HS-5 (cell line): ENCODE measurements at regions not wholly inside any gene's neighbourhood (a gene's known extent, or its start where the extent isn't known, plus 50 kb on each side); places are given as distances from the start of the nearest gene placed in this dataset.

Source experiments
- DNase-seq: peaks from one replicate; pipeline ENCODE4 v3.0.0-alpha.2; 2012; ENCODE audit warnings: low read depth

DNA sequence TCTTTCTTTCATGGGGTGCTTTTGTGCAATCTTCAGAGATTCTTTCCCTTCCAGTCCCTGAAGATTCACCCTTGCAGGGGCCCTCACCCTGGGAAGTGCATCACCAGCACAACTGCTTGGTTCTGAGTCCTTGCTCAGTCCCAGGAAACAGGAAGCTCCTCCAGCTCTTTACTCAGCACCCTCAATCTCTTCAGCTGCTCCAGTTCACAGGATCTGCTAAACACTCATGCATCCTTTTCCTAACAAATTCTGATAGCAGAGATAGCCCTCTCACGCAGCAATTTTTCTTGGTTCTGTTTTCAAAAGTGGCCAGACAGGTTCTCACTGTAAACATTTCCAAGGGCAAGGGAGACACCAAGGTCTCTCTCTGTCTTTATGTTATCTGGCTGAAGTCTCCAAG is 823.1 kb downstream of the LIG4 start:
- DNase-seq = no peak

- DNase-seq = no peak
Observed at GRCh38 chr13:107387525-107387924, 819.6 kb upstream of the ARGLU1 start.

- no peak for DNase-seq
Observed at GRCh38 chr13:107379407-107380155, 811.6 kb upstream of the ARGLU1 start.

DNA sequence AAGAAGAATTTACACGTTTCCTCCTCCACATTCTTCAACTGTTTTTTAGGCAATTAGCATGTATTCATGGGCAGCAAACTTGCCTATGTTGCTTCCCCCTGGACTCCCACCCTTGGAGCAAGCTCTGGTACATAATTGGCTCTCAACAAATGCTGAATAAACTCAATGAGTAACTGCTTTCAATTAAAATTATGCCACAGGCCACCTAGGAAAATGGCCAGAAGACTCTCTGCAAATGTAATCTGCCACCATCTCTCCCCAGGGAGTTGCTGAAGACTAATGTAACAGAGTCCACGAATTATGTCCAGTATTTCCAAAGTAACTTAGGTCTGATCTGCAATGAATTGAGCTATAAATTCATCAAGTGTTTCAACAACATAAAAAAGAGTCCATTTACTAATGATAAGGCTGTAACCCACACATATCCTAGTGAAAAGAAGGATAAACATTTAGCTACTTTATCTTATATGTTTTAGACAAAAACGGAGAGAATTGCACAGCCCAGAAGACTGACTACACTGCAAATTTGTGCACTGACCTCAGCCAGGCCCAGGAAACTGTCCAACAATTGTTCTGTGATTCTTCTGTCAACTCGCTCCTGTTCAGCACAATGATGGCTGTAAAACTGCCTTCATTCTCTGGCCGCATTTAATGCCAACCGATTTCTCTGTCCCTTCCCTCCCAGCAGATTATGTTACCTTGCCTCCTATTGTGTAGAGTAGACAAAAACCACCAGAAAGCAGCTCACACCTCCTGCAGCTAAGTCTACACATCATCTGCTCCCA is 808.6 kb upstream of the ARGLU1 start:
- DNase-seq = no peak

DNA sequence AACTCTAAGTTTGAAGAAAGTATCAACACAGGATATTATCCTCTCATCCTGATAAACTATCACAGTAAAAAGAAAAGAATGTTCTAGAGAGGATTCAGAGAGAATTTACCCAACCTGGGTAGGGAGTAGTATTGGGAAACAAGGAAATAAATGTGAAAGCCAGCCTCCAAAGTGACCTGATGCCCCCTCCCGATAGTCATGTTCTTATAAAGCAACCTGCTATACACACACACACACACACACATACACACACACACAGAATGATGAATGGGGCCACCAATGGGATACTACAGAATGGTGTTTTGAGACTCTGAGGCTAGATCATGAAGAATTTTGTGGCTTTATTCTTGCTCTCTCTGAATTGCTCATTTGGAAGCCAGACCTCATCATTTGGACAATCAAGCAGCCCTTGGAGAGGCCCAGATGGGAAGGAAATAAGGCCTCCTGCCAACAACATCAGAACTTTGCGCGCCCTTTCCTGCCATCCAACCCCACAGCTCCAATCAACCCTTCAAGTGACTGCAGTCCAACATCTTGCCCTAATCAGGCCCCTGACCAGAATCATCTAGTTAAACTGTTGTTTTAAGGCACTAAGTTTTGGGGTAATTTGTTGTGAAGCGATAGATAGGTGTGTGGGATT is 807.9 kb upstream of the ARGLU1 start:
- no peak for DNase-seq

DNA sequence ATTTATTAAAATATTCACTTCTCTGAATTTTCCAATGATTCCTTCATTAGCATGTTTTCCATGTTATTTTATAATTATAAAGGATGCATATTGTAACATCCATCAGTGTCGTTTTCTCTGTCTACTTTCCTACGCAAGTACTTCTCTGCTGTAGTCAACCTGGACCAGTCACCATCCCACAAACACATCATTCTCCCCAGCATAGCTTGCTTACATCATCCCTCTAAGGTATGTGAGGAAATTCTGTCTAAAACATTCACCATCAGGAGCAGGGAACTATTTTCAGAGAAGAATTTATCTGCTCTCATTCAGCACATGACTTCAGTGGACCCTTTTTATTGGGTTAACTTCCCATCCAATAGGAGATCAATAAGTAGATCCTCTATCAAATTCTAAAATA is 806.1 kb upstream of the ARGLU1 start:
- DNase-seq = no peak

DNA sequence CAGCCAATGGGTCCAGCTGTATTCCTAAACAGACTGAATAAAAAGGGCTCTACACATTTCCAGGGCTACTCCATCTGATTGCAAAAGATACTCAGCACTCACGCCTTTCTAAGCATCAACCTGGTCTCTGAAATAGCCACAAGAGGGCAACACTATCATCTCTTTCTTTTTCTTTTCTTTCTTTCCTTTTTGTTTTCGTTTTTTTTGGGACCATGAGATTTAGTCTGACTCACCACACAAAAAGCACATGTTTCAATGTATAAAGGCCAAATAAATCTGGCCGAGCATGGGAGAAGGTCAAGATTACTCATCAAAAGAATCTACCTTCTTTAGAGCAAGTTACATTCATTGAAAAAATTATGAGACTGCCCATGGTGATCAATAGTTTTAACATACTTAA is 805.6 kb upstream of the ARGLU1 start:
- DNase-seq = no peak

DNA sequence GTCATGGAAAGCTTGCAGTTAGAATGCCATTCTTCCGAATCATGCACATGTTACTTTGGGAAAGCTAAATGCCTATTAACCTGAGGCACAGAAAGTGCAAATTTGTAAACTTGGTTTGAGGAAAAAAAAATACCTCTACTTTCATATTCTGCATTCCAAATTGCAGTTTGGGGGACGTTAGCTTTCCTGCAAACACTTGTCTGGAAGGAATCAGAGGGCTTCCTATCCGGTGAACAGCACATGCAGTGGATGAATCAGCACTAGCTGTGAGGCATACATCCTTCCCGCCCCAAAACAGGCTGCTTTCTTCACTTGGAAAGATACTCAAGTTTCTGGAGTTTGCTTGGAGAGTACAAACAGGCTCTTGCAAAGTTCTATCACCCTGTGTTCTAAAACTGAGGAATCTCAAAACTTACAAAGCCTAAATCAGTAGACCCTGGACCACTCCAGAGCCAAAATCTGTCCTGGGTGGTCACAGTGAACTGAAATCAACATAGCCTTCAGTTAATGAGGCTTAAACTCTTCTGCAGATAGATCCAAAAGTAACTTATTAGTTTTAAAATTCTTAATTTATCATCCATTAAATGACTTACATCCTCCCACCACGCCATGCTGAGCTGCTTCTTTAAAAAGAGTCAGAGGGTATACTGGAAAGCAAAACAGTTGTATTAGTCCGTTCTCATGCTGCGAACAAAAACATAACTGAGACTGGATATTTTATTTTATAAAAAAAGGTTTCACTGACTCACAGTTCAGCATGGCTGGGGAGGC is 802.3 kb upstream of the ARGLU1 start:
- no peak for DNase-seq

- no peak for DNase-seq
Observed at GRCh38 chr13:107367258-107367657, 799.3 kb upstream of the ARGLU1 start.

GRCh38 chr13:107365466-107366215 is 797.7 kb upstream of the ARGLU1 start:
- DNase-seq = no peak

- DNase-seq = no peak
Observed at GRCh38 chr13:107364658-107365057, 796.7 kb upstream of the ARGLU1 start.

DNA sequence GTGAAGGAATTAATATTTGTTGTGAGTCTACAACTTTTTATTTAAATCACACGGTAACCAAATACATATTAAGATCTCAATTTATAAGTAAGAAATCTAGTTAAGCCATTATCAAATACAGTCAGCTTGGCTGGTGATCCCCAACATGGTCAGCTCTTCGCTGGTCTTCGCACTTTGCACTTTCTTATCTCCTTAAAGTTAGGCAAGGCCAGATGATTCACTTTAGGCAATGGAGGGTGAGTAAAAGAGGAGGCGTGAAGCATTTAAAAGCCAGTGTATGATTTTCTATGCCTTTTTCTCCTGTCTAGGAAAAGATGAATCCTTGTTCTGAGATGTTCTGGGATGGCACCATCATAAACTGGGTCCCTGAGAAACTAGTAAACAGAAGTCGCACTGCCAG is 793.7 kb upstream of the ARGLU1 start:
- no peak for DNase-seq

- DNase-seq = no peak
Observed at GRCh38 chr13:107360010-107360409, 792.1 kb upstream of the ARGLU1 start.

GRCh38 chr13:107358866-107359265 is 790.9 kb upstream of the ARGLU1 start:
- DNase-seq = no peak

DNA sequence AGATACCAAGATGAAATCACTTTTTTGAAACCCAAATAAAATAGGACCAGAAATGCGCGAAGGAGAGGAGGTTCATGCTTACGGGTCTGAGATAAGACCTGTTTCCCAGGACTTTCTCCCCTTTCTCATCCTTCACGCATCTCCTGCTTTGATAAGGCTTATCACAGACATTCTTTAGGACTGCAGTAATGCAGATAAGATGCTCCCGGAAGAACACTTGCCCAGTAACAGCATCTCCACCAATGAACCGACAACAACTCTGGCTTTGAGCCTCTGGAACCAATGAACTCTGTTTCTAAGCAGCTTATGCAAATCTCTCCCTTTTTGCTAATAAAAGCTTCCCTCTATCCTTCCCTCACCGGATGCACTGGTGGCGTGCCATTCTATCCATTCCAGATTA is 783.4 kb upstream of the ARGLU1 start:
- DNase-seq = no peak

DNA sequence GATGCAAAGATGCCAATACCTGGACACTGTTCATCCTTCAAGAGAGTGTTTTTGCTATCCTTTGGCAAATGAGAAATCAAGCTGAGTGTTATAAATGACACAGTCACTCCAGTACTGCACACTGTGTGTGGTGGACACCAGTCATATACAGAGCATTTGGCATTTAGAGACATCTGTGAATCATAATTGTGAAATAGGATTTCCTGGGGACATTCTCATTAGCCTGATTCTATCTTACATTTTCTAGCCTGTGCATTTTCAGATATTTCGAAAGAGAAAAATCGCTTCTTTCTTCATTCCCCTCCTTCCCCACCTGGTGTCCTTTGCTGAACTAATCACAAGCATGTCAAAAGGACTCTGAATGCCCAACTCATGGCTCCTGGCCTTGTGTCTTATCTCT is 781.0 kb upstream of the ARGLU1 start:
- no peak for DNase-seq

DNA sequence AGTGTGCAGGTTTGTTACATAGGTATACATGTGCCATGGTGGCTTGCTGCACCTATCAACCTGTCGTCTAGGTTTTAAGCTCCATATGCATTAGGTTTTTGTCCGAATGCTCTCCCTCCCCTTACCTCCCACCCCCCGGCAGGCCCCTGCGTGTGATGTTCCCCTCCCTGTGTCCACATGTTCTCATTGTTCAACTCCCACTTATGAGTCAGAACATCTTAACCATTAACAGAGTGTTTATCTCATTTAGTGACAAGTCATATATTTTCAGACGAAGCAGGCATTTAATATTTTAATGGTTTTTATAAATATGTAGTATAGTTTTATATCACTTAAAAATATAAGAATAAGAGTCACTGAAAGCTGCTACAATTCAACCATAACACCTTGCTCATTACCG is 780.5 kb upstream of the ARGLU1 start:
- DNase-seq = no peak

GRCh38 chr13:107347641-107348369 is 779.9 kb upstream of the ARGLU1 start:
- no peak for DNase-seq

- DNase-seq = no peak
Observed at GRCh38 chr13:107342747-107343146, 774.8 kb upstream of the ARGLU1 start.

- DNase-seq = no peak
Observed at GRCh38 chr13:107339209-107339608, 771.3 kb upstream of the ARGLU1 start.

DNA sequence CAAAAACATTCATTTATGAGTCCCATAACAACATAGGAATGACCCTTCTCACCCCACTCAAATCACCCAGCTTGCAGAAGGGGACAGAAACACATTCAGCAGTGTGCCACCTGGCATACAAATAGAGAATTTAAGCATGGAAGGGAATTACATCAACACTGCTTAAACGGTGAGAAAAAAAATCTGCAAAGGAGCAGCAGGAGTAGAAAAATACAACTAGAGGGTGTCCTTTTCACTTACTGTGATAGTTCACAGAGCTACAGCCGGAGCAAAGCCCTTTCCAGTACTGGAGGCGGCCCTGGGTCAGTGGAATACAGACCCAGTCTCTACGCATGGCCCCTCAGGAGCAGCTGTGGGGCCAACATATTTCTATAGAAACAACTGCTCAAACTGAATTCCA is 764.3 kb upstream of the ARGLU1 start:
- no peak for DNase-seq
